DMS114 treated with DMSO at 0.1 percent for 48 hours (cell line): ENCODE measurements at regions not wholly inside any gene's neighbourhood (a gene's known extent, or its start where the extent isn't known, plus 50 kb on each side); places are given as distances from the start of the nearest gene placed in this dataset.
"Not testable (repeated sequence)": the region's sequence is repeated elsewhere in the genome, so short reads cannot be mapped to it uniquely, and the experiment has no call there.

Experiments
- DNase-seq: peaks from one replicate; lab custom pipeline; 2025; ENCODE audit not compliant: unreplicated experiment; lab: John Stamatoyannopoulos, UW

DNA sequence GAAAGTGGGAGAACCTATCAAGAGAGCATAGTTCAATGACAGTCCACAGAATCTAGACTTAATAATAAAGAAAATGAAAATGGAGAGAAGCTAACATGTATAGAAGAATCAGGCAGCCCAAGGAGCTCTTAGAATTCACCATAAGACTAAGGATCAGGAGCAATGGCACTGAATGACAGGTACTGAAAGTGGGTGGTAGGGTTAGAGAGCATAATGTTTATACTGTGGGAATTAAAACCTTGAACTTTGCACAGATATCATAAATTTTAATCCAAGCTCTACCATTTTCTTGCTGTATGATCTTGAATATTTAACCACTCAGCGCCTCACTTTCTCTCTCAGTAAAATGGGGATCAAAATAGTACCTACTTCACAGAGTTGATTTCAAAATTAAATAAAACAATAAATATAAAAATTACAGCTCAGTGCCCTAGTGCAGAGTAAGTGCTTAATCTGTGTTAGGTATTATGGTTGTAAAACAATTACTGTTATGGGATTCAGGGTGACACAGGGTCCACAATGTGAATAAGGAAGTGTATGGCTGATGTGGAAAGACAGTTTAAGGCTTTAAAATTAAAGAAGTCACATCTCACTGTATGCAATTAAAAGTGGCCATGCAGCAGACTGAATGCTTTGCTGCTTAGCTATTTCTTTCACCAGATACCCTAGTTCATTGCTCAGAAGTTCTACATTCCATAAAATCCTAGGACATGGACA, 319.8 kb downstream of the HINT1 start:
- no peak for DNase-seq

DNA sequence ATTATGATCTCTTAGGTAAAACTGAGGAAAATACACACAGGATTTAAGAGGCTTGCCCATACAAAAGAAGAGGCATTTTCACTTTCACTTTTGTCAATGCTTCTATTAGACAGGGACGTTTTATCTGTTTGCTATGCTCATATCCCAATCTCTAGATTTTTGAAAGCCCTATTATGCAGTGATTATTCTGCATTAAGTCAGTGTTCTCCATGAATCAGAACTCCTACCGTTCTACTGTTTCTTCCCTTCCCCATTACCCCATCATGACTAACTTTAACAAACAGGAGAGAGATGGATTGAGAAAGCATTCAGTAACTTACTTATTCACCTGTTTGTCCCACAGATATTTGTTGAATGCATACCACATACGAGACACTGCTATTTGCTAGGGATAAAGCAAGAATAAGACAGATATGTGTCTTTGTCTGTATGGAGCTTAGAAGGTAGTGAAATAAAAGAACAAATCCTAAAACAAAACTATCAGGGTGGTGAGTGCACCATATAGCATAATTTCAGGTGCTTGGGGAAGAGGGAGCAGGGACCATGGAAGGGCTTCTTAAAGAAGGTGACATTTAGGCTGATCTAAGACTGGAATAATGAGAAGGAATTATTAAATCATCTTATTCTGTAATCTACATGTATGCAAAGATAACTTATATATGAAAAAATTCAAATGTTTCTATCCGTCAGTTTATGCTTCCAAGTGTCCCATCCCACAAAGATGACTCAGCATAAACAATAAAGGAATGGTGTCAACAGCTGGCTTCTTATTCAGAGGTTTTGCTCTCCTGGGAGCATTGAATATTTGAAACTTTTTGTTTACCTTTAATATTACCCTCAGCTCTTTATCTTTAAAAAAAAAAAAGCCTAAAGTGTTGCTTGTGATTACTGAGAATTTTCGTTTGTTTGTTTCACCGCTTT, 328.1 kb downstream of the HINT1 start:
- DNase-seq, result no peak

DNA sequence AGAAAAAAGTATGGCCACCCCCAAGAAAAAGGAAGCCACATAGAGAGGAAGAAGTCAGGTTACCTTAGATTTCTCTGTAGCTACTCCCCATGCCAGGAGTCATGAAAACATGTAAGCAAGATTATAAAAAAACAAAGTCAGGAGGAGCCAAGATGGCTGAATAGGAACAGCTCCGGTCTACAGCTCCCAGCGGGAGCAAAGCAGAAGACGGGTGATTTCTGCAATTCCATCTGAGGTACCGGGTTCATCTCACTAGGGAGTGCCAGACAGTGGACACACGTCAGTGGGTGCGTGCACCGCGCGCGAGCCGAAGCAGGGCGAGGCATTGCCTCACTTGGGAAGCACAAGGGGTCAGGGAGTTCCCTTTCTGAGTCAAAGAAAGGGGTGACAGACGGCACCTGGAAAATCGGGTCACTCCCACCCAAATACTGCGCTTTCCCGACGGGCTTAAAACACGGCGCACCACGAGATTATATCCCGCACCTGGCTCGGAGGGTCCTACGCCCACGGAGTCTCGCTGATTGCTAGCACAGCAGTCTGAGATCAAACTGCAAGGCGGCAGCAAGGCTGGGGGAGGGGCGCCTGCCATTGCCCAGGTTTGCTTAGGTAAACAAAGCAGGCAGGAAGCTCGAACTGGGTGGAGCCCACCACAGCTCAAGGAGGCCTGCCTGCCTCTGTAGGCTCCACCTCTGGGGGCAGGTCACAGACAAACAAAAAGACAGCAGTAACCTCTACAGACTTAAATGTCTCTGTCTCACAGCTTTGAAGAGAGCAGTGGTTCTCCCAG, 347.3 kb downstream of the HINT1 start:
- DNase-seq, result not testable (repeated sequence)

DNA sequence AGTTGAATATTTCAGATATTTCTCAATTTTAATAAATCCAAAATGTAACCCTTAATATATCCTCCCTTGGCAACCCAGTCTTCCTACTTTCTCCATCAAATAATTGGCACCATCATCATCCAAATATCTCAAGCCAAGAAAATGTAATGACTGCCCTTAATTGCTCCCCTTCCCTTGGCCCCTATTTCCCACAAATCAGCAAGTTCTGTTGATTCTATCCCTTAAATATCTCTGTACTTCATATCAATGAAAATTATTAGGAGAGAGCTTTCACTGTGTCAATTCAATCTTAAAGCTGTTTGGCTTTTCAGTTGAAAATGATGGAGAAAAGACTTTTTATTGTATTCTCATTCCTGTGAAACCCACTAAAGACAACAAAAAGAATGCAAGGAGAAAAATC, 349.8 kb downstream of the HINT1 start:
- no peak for DNase-seq

DNA sequence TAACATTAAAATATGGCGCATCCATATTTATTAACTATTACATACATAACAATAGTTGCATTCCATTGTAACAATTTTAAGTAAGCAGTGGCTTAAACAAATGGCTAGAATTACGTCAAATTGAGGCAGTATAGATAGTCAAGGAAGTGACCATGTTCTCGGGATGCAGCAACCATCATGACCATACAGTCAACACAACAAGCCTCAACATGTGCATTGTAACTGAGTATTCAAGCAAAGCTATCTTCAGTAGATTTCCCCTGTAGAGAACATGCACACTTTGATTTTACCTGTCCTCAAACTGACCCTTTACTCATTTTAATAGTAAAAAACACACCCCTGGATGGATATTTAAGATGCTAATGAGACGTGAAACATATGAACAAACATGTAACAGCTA, 356.4 kb downstream of the HINT1 start:
- DNase-seq, result no peak

DNA sequence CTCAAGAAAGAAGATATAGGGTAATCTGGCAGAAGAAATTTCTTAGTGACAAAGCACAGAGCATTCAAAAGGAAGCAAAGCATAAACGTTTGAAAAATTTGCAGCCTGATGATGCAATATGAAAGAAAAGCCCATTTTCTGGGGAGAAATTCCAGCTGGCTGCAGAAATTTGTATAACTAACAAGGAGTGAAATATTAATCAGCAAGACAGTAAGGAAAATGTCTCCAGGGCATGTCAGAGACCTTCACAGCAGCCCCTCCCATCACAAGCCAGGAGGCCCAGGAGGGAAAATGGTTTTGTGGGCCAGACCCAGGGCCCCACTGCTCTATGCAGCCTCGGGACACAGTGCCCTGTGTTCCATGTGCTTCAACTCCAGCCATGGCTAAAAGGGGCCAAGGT, 359.4 kb downstream of the HINT1 start:
- DNase-seq, result no peak

DNA sequence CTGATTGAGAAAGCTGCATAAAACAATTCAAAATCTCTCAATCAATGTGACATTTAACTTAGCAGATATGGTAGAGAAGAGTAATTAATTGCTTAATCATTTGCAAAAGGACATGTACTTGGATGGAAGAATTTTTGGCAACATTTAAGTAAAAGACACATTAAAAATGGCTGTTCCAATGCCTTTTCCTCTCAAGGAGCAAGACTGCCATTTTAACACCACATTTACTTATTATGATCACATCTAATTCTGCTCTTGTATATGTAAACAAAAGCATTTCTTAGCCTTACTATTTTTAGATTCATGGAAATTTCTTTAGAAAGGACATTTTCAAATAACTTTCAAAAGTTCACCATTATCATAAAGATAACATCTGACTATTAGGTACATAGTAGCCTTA, 360.0 kb downstream of the HINT1 start:
- no peak for DNase-seq

DNA sequence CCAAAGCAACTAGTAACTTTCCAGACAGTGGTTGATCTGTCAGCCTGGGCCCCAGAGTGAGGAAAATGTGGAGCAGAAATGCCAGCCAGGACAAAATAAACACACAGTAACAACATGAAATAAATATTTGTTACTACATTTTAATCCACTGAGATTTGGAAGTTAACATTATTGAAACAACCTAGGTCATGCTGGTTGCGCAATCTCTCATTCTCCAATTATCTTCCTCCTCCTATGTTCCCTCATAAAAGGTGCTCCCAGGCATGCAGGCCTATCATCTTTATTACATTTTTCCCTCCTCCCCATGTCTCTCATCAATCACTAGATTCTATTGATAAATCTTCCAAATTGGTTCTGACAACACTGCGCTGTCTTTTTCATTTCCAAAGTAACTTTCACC, 363.1 kb downstream of the HINT1 start:
- DNase-seq, result no peak

DNA sequence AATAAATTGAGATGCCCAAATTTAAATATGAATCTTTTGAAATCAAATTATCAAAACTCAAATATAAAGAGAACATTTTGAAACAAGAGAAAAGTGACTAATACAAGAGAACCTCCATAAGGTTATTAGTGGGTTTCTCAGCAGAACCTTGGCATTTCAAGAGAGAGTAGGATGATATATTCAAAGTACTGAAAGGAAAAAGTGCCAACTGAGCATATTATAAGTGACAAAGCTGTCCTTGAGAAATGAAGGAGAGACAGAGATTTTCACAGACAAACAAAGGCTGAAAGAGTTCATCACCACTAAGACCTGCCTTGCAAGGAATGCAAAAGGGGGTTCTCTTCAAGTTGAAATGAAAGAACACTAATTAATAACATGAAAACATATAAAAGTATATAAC, 366.0 kb downstream of the HINT1 start:
- no peak for DNase-seq

DNA sequence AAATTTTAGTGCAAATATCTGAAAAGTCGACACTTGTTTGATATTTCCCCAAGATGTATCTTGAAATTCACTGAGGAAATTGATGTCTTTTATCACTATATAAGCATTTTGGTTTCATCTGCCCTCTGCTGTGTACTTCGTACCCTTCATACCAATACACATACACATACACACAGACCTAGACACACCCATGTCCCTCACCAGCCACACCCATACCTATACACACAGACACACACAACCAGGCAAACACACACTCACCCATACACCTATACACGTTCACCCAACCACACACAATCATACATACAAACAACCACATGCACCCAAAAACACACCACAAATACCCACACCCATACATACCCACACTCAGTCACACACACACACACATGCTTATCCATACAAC, 367.8 kb downstream of the HINT1 start:
- DNase-seq, result no peak

DNA sequence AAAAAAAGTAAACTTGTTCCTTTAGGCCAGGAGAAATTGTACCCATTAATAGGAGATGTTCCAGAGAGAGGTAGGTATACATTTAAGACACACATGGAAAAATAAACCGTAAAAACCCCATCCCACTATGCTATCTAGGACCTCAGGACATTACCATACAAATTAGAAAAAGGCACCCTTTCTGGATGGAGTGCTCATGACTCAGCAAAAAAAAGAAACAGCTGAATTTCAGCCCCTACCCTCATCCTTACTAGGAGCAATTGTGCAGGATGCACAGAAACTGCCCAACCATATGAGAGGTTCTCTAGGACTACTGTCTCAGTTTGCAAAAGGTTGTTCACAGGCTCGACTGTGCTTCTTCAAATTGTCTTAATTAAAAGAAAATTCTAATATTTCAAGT, 368.2 kb downstream of the HINT1 start:
- no peak for DNase-seq

DNA sequence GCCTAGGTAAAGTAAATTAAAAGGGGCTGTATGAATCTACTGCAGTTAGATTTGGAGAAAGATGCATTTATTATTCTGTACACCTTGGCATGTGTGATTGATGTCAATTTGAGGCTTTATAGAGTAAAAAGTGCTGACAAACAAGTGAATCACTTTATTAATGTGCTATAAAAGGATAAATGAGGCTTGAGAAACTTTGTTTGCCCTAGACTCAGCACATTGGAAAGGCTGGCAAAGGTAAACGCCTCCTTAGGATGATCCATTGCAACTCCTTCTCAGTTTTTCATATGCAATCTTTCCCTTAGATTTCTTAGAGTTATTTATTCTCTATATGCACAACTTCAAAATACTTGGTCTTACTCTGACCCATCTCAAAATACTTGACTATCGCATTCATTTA, 369.0 kb downstream of the HINT1 start:
- DNase-seq, result no peak

DNA sequence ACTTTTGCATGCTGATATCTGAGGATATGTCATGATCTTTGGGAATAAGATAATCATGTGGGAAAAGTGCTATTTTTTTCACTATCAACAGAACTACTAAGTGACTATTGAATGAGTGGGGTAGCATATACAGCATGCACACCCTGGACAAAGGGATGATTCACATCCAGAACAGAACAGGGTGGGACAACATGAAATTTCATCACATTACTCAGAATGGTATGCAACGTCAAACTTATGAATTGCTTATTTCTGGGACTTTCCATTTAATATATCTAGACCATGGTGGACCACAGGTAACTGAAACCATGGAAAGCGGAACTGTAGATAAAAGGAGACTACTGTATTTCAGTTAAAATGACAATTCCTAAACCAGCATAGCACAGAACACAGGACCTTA, 370.0 kb downstream of the HINT1 start:
- DNase-seq, result no peak

DNA sequence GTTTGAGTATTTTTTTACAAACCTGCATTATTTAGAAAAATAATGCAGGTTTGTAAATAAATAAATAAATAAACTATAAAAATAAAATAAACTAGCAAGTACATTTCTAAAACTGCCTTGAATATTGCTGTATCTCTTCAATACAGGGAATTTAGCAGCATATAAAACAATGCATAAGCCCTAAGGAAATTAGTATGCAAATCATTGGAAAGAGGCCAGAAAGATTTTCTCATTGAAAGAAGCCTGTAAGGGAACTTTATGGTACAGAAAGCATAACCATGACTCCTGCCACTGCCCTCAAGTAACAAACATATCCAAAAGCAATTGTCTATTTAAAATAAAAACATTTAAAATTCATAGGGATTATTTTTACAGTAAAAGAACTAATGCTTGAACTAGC, 387.3 kb downstream of the HINT1 start:
- no peak for DNase-seq

DNA sequence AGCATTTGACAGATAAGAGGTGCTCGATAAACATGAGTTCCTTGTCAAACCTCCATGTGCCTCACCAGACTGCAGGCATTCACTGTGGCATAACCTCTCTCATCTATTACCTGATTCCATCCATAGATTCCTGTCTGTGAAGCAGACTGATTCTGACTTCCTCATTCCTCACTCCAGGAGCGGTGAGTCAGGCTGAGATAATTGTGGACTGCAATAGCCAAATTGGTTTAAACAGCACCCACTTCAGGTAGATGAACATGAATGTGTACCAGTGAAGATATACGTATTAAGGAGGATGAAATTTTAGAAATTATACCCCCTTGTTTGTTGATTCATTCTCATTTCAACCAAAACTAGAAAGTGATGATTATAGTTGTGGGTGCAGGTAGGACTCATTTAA, 391.2 kb downstream of the HINT1 start:
- DNase-seq, result no peak

DNA sequence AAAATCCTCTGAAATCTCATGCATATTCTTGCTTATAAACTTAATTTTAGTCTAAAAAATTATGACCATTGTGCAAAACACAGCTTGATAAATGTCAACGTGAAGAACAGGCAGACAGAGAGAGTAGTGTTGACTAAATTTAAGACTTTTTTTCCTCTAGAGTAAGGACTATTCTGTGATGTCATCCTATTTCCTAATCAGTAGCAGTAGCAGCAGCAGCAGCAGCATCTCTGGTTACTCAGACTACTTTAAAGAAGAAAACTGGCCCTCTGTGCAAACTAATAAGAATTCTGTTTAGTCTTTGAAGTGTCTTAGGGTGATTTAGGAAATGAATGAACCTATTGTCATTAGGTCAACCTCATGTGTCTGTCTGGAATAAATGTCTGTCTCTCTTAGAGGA, 403.0 kb downstream of the HINT1 start:
- no peak for DNase-seq

DNA sequence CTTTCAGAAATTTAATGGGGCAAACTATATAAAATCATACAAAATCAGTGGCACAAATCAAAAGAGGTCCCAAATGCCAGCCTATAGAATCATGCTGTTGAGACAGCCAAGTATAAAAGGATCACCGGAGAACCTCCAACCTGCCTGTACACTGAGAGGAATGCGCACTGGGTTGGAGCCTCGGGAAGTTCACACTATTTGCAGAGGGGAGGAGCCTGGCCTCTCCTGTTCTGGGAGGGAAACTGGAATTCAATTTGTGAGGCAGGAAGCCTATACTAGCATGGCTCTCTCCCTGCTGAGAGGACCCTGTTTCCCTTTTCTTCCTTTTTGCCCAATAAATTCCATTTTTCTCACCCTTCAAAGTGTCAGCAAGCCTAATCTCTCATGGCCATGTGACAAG, 406.0 kb downstream of the HINT1 start:
- no peak for DNase-seq

DNA sequence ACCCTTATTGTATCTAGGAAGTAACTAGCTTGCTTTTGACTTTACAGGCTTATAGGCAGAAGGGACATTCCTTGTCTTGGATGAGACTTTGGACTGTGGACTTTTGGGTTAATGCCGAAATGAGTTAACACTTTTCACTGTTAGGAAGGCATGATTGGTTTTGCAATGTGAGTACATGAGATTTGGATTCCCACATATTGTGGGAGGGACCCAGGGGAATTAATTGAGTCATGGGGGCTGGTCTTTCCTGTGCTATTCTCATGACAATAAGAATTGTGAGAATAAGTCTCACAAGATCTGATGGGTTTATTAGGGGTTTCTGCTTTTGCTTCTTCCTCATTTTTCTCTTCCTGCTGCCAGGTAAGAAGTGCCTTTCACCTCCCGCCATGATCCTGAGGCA, 417.5 kb downstream of the HINT1 start:
- DNase-seq, result no peak

DNA sequence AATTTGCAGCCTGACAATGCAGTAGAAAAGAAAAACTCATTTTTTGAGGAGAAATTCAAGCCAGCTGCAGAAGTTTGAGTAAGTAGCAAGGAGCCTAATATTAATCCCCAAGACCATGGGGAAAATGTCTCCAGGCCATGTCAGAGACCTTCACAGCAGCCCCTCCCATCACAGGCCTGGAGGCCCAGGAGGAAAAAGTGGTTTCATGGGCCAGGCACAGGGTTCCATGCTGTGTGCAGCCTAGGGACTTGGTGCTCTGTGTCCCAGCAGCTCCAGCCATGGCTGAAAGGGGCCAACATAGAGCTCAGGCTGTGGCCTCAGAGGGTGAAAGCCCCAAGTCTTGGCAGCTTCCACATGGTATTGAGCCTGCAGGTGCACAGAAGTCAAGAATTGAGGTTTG, 418.4 kb downstream of the HINT1 start:
- DNase-seq, result not testable (repeated sequence)

DNA sequence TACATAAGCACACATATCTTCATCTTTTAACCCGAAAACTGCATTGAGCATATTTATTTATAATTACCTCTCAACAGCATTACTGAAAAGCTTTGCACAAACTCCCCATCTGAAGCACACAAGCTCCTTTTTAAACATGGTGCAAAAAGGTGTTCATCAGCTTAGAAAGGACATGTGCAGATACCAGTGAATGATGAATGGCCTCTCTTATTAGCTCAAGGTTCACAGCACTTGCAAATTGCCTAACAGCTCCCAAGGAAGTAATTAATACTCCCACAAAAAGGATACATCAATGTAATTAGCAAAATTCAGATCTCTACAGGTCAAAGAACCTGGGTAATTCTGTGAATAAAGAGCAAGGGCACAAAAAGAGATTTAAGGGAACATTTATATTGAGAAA, 422.0 kb downstream of the HINT1 start:
- no peak for DNase-seq

DNA sequence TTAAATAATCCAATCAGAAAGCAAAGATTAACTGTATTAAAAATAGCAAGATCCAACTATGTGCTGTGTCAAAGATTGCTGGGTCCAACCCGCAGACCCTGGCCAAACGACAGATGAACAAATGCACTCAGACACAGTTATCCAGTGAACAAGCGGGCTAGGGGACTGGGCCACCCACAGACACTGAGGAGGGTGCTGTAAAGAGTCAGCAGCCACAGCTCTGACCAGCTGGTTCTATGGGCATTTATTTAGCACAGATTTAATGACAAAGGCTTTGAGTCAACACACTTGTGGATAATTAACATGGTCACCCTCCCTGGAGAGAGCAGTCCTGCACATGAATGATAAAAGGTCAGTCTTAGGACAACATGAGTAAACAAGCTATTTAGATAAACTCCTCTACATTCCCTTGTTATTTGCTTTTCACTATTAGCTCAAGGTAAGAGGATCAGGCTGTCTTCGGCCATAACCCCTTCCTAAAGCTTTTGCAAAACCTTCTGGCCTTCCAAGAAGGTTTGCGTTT, 424.9 kb downstream of the HINT1 start:
- no peak for DNase-seq
